NCI-H146 treated with DMSO at 0.1 percent for 48 hours (cell line): ENCODE measurements at regions not wholly inside any gene's neighbourhood (a gene's known extent, or its start where the extent isn't known, plus 50 kb on each side); places are given as distances from the start of the nearest gene placed in this dataset.
"Not testable (repeated sequence)": the region's sequence is repeated elsewhere in the genome, so short reads cannot be mapped to it uniquely, and the experiment has no call there.

Experiments
- DNase-seq: peaks from one replicate; lab custom pipeline; 2025; ENCODE audit not compliant: unreplicated experiment; lab: John Stamatoyannopoulos, UW

GRCh38 chr2:7094231-7094741, 177.1 kb downstream of the RNF144A start:
- DNase-seq, result no peak

DNA sequence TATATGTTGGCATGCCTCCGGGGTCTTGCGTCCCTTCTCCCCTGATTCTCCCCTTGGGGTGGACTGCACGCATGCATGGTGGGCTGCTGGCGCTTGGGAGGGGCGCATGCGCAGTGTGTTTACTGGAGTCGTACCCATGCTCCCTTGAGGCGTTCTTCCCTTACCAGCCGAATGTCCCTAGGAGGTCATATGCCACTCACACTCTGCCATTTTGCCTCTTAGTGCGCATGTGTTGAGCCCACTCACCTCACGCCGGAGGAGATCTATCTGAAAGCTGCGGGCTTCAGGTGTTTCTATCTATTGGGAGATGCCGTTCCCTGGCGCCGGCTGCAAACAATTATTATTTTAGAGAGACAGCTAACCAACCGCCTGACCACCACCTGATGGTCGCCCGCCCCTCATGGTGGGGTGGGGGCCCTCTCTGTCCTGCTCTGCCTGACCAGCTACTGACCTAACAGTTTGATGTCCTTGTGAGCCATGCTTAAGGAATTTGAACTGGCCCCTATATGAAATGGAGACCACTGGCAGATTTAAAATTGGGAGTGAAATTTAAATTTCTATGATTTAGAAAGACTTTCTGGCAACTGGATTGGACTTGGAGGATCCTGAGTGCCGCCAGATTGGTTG, 179.6 kb downstream of the RNF144A start:
- DNase-seq, result no peak

- peak; percentile 91 for DNase-seq
Measured at GRCh38 chr2:7097353-7097895, 180.2 kb downstream of the RNF144A start.

DNA sequence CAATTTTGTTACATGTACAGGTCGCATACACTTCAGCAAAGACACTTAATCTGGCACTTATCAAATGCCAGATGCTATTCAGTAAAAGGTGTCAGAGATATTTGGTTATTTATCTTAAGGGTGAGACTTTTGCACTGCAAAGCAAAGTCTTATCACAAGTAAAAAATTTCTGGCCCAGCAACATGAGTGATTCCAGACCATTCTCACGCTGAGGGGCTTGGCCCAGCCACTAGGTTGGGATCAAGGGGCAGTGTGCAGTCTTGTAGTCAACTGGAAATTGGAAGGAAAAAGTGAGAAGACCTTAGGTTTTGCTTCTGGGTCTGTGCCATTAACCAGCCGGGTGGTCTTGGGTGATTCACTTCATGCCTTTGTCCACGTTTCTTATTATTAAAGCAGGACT, 181.6 kb downstream of the RNF144A start:
- no peak for DNase-seq

- DNase-seq, result not testable (repeated sequence)
Measured at GRCh38 chr2:7099687-7100086, 182.5 kb downstream of the RNF144A start.

DNA sequence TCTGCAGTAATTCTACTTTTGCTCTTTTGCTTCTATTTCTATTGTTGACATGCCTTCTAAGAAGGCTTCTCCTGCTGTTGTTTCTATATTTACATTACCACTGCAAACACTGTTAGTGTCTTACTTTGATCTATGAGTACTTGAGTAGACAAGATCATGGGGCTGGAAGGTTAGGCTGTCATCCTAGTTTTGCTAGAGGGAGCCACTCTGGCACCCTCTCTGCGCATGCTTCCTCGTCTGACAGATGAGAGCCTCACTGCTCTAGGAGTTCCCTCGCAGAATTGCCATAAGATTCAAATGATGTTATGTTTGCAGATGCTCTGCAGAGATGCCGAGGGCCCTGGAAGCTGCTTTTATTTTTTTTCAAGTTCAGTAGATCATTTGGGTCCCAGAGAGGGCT, 185.6 kb downstream of the RNF144A start:
- no peak for DNase-seq

- DNase-seq, result no peak
Measured at GRCh38 chr2:7108792-7109532, 191.8 kb downstream of the RNF144A start.

DNA sequence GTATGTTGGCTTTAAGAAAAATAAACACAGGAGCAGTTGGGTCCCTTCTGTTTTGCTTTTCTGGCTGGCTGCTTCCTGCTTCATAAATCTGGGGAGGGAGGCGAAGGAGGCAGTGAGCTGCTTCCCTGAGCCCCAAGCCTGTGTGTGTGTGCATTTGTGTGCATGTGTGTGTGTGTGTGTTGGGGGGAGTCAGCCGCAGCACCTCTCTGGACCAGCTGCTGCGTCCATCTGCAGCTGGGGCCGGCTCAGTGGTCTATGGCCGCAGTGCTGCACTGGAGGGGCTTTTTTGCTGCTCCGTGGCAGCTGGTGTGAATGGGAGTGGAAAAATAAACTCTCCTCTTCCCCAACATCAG, 192.3 kb downstream of the RNF144A start:
- no peak for DNase-seq

GRCh38 chr2:7111626-7112025, 194.4 kb downstream of the RNF144A start:
- peak; percentile 11 for DNase-seq

DNA sequence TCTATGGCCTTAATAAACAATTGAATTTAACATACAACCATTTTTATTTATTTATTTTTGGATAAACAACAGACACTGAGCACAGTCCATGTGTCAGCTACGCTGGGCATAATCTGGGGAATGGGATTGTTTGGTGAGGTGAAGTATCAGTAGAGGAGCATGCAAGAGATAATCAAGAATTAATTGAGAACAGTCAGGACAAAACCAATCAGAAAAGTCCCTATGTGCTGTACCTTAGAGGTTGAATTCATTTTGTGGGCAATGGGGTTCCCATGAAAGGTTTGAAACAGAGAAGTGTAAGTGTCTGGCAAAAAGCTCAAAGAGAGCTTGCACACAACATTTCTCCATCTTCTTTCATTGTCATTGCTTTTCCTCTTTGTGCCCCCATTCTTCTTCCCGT, 198.2 kb downstream of the RNF144A start:
- DNase-seq, result no peak

DNA sequence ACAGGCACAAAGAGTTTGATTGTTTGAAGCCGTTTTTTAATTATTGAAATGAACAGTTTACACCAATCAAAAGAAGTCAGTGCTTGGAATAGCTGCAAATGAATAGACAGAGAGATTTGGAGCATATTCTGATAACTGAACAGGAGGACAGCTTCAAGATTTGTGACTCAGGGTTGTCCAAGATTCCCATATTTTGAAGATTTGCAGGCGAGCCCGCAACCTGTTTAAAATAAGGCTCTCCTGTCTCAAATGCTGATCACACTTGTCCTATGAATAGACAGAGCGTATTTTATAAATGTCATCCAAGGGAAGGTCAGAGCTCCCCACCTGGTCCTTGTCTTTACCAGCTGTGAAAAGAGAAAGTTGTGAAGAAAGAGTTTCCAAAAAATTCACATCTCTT, 198.7 kb downstream of the RNF144A start:
- DNase-seq, result no peak

GRCh38 chr2:7116511-7116910, 199.3 kb downstream of the RNF144A start:
- no peak for DNase-seq

DNA sequence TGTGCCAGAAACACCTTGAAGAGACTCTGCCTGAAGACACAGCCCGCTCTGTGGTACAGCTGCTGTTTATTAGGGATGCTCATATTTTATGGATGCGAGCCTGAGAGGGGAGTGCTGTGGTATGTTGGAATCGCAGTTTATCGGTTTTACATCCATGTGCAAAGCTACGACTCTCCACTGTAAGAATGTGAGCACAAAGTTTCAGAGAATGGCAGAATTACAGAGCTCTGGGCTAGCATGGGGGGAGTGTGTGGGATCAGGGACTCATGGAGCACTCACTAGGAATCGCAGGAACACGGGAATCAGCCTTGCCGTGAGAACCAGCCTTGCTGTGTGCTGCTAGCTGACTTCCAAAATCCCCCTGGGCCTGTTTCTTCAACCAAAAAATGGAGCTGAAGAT, 199.9 kb downstream of the RNF144A start:
- no peak for DNase-seq

- DNase-seq, result no peak
Measured at GRCh38 chr2:7118606-7119131, 201.5 kb downstream of the RNF144A start.

- no peak for DNase-seq
Measured at GRCh38 chr2:7119132-7119835, 202.1 kb downstream of the RNF144A start.

DNA sequence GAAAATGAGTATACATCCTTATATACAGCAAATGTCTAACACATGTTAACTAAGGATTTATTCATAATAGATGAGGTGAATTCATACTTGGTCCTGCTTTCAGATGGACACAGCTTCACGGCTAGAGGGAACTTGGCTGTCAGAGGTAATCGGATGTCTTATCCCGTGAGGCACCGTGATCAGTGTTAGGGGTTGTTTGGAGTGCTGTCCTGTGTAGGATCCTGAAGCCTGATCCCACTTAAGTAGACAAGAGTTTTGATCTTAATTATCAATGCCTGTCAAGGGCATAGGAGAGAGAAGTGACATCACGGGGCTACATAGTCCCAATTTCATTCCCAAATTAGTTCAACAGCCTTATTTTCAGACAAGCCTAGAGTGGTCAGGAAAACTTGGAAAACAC, 204.6 kb downstream of the RNF144A start:
- no peak for DNase-seq

- no peak for DNase-seq
Measured at GRCh38 chr2:7127156-7127555, 209.9 kb downstream of the RNF144A start.

DNA sequence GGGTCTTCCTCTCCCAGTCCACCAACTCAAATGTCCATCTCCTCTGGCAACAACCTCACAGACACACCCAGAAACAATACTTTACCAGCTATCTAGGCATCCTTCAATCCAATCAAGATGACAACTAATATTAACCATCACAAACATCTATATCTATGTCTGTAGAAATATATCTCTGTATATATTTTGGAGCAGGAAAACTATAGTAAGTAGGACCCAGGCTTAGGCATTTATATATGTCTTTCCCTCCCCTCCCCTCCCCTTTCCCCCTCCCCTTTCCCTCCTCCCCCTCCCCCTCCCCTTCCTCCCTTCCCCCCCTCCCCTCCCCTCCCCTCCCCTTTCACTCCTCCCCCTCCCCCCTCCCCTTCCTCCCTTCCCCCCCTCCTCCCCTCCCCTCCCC, 210.5 kb downstream of the RNF144A start:
- no peak for DNase-seq

GRCh38 chr2:7131261-7131660, 214.0 kb downstream of the RNF144A start:
- DNase-seq, result no peak

DNA sequence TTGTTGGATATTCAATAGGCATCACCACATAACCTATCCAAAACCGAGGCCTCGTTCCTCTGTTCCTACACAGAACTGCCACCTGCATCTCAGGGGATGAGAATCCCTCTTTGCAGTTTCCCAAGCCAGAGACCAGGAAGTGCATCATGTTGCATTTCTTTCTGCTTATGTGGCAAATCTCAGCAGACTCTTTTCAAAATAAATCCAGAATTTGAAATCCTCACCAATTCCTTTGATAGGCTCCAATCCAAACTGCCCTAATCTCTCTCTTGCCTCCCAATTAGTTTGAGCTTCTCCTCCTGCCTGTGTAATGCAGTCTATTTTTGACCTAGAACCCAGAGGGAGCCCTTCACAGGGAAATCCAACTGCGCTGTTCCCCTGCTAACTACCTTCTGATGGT, 215.5 kb downstream of the RNF144A start:
- no peak for DNase-seq

GRCh38 chr2:7133521-7133920, 216.3 kb downstream of the RNF144A start:
- no peak for DNase-seq

DNA sequence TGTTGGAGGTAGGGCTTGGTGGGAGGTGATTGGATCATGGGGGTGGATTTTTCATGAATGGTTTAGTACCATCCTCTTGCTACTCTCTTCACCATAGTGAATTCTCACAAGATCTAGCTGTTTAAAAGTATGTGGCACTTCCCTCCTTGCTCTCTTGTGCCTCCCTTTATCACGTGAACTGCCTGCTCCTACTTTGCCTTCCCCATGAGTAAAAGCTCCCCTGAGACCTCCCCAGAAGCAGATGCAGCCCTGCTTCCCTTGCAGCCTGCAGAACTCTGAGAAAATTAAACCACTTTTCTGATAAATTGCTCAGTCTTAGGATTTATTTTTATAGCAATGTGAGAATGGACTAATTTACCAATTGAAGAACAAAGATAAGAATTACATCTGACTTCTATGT, 223.1 kb downstream of the RNF144A start:
- DNase-seq, result no peak
